NCI-H2107 (cell line): ENCODE measurements at regions not wholly inside any gene's neighbourhood (a gene's known extent, or its start where the extent isn't known, plus 50 kb on each side); places are given as distances from the start of the nearest gene placed in this dataset.

Experiments used
- DNase-seq: peaks from one replicate; lab custom pipeline; 2025; lab: John Stamatoyannopoulos, UW

DNA sequence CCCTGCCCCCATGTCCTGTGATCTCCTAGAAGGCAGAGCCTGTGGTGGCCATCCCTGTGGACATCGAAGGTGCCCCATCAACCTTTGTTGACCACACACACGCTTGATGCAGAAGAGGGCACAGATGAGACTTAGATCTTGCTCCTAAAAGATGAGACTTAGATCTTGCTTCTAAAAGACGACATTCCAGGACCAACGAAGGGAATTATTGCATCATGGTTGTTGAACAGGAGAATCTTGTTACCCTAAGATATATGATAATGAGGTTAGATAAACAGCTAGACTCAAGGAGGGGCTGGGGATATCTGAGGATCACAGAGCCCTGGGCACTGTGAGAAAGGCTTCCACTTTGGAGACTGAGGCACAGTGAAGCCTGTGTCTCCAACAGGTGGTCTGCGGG, 91.1 kb upstream of the WSCD2 start:
- DNase-seq: no peak

DNA sequence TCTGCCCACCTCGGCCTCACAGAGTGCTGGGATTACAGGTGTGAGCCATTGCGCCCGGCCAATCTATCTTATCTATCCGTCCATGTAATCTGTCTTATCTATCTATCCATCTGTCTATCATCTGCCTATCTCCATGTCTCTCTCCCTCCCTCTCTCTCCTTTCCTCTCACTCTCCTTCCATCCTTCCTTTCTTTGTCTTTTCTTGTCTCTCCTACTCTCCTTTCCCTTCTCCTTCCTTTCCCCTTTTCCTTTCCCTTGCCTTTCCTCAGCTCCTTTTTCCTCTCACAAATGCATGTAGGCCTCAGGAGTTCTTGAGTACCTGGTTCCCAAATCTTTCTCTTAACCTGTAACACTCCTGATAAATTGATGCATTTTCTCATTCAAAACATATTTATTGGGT, 89.3 kb upstream of the WSCD2 start:
- DNase-seq: no peak

DNA sequence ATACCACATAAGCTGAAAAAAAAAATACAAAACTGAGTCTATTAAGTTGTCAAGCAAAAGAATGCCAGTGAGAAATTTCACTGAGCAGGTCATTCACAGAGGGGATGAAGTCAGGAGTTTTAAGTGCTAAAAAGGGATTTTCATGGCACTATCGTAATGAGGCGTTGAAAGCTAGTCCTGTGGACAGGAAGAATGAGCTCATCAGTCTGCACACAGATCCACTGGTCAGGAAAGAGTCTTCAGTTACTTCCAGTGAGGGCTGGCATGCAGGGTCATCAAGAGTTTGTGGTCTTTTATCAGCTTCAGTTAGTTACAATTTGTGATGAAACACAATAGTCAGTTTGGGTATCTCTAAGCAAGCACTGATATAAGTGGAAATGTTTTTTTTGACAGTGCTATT, 88.1 kb upstream of the WSCD2 start:
- DNase-seq: no peak

DNA sequence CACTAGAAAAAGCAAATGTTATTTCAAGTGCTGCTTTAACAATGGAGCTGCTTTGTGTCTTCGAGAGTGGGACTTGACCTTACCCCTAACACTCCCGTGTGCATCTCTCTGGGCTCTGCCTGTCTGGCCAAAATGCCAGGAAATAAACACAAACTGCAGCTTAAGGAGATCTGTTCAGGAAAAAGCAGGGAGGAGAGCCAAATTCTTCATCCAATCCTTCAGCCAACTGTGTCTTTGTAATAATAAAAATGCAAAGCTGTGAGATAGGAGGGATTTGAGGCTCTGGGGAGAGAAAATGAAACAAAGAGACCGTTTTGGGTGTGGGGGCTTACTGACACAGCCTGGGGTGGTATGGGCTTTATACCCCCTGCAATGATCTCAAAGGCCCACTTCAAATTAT, 85.8 kb upstream of the WSCD2 start:
- DNase-seq: no peak

DNA sequence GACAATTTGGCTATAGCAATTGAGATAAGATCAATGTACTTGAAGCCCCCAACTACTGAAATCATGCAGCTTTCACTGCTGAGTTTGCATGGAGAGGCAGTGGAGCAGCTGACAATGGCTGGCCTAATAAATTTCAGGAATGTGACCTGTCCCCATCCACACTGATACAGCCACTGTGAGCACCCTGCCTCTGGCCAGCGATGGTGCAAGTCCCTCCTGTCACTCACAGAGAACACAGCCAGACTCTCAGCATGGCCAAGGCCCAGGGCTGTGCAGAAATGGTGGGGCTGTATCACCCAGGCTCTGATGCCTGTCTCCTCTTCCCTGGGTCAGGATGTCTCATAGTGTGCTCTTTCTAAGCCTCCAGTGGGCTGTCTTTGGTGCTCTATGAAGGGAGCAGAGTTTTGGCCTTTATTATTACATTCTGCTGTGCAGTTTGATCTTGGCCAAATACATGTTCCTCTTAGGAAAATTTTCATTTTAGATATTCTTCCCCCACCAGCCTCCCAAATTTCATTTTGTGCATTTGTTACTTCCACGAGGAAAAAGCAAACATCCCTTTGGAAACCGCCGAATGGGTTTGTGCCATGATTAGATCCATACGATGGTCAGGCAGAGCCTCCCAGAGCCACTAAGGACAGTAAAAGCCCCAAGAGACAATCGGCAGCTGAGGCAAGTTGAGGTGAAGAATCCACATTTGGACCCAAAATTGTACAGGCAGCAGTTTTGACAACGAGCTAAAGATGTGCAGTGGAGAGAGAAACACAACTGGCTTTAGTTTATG, 85.1 kb upstream of the WSCD2 start:
- DNase-seq: no peak

DNA sequence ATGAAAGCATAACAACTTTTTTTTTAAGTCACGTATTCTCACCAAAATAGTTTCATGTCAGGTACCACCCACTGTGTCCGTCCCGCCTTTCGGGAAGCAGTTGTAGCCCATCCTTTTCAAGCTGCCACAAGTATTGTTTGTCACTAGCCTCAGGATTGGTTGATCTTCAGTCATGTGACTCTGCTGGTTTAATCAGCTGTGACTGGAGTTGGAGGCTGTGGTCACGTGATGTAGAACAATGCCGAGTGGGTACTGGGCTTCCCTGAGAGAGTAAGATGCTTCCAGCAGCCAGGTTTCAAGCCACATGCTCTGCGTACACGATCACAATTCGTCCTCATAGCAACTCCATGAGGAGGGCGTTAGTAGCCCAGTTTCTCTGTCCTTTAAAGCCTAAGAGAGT, 83.0 kb upstream of the WSCD2 start:
- DNase-seq: no peak

DNA sequence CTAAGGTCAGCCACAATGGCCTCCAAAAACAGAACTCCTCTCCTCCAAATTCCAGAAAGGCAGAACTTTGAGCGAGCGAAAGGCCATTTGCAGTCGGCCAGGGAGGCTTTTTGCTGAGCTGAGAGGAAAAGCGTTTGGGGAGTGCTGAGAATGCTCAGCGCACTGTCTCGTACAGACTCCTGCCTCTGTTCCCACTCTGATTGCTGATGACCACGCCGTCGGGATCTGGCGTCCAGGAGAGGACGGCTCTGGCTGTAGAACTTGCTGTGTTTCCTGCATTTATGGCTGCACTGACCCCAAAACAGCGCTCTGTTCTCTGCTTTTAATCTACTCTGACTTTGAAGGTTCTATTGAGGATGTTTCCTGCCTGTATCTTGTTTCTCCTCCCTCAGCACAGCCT, 82.4 kb upstream of the WSCD2 start:
- no peak for DNase-seq

DNA sequence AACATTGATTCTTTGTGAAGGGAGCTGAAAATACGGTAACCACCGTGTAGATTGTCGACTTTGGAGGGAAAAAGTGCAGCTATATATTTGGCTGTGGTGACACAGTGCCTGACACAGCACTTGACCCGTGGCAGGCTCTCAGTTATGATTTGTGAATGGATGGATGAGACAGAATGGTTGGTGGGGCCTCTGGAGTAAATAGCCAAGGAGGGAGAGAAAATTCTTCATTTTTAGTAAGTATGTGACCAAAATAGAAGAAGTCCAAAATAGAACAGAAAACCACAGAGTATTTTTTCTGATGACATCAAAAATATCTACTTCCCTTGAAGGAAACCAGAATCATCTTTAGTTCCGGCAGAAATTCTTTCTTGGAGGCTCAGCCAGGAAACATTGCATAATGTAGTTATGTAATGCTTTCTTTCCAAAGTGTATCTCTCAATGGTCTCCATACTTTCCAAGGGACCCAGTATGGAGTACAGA, 82.0 kb upstream of the WSCD2 start:
- no peak for DNase-seq

DNA sequence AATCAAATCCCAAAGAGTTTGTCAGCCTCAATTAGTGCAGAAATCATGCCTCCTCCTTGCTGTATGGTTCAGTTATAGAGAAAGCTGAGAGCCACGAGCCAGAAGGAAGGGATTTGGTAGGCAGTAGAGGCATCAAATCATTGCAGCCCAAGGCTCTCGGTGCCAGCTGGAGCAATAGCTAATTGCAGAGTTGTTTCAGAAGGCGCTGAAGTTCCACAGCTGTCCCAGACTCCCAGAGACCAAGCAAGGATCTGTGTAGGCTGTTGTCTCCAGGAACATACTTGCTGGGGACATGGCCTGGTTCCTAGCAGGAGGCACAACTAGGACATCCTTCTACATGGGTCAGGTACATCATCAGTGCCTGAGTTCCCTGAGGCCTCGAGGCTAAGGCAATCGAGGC, 80.4 kb upstream of the WSCD2 start:
- DNase-seq: no peak

DNA sequence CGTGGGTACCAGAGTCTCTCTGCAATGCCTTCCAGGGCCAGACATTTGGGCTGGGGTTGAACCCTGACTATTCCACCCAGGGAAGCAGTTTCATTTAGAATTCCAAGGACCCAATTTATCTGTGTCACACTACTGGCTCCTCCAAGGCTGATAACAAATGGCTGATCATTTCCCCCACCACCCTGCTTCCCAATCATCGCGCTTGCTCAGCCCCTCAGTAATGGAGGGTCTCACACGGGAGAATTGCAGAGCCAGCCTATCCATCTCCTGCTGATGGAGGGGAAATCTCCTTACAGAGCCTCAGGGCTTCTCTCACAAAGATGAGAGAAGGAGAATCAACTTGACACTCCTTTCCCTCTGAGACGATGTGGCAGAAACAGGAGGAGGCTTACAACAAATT, 78.4 kb upstream of the WSCD2 start:
- no peak for DNase-seq

DNA sequence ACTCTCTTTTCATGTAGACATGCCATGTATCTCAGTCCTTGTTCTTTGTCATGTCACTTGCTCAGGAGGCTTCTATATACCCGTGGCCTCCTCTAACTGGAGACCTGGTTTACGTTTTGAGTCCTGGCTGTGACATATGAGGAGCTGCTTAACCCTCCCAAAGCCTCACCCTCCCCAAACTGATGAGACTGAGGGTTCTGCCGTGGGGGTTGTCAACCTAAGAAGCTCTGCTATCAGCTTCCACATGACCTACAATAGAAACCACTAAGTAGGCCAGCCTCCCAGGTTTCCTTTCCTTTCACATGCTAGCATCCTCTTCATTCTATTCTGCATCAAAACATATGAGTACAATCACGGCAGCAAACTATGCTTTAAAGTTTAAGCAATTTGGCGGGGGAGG, 76.8 kb upstream of the WSCD2 start:
- no peak for DNase-seq

DNA sequence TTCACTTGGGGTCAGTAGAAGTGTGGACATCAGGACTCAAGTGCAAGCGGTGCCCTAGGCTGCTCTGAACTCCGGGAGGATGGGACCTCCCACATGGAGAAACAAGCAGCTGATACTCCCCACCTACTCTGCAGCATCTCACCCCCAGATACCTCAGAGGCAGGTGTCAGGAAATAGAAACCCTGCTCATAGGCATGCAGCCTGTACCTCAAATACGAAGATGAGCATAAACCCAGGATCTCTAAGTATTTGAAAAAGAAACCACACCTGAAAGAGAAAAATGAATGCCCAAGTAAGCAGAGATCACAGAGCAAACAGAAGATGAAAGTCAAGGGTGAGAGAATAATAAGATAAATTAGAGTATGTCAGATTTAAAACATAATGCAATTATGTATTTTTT, 75.6 kb upstream of the WSCD2 start:
- no peak for DNase-seq

DNA sequence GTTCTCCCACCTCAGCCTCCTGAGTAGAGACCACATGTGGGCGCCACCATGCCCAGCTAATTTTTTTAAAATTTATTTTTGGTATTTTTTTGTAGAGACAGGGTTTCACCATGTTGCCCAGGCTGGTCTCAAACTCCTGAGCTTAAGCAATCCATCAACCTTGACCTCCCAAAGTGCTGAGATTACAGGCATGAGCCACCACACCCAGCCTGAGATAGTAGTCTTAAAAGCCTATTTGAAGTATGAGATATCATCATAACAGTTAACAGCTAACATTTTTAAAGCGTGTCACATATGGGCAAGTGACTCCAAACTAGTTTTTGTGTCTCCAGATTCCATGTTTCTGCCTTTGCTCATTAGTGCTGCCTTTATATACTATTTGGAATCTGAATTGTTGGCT, 74.6 kb upstream of the WSCD2 start:
- DNase-seq: no peak

DNA sequence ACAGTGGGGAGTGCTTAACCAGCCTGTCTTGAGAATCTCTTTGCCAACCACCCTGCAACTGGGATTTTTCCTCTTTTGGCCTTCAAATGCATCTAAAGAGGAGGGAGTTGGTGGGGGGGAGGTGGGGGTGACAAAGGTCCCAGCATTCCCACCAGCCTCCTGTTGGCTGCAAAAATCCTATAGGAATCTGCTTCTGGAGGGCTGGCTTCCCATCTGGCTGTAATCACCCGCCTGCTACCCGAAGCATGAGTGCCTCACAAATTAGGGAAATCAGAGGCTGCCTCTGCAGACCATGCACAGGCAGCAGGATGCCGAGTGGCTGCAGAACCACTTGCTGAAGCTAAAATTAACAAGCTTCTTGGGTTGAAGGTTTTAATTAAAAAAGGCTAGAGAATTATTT, 73.9 kb upstream of the WSCD2 start:
- no peak for DNase-seq

DNA sequence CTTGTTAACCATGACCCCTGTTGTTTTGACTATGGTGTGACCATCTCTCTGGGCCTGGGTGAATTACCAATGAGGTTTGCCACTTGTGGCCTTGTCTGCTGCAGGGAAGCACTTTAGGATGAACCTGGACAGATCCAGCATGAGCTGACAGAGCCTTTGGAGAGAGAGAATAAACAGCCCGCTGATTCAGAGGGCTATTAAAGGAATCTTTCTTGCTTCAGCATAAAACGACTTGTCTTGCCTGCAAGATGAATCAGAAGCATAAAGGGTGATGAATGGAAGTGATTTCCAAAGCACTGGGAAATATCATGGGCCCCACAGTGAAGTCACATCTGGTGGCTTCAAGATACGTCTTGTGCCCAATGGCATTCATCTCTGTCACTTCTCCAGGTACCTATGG, 69.0 kb upstream of the WSCD2 start:
- no peak for DNase-seq

DNA sequence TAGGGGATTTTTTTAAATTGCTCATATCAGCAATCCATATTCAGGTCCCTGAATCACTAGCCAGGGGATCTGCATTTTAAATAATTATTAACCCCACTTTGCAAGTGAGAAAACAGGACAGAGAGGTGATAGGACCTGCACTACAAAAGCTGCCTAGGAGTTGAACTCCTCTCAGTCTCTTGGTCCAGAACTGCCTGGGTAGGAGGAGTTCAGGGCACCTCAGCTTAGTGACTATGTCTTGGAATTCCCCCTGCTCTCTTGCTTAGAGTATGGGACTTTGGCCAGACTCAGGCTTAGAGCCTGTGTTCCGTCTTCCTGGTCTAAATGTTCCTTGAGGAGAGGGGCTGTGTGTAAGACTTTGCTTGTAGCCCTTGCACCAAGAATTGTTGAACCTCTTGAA, 68.2 kb upstream of the WSCD2 start:
- DNase-seq: no peak

DNA sequence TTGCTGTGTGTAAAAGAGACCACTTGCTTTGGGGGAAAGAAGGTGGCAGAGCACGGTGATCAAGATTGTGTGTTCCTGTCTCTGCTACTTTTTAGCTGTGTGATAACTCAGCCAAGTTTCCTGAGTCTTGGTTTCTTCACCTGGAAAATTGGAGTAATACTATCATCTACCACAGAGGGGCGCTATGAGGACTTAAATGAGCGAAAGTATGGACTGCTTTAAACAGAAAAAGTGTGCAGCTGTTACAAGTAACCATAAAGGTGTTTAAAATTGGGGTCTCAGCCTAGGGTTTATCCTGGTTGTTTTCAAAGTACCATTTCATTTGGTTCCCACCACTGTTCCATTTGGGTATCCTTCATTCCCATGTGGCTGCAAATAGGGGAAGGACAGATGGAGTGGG, 65.9 kb upstream of the WSCD2 start:
- no peak for DNase-seq

DNA sequence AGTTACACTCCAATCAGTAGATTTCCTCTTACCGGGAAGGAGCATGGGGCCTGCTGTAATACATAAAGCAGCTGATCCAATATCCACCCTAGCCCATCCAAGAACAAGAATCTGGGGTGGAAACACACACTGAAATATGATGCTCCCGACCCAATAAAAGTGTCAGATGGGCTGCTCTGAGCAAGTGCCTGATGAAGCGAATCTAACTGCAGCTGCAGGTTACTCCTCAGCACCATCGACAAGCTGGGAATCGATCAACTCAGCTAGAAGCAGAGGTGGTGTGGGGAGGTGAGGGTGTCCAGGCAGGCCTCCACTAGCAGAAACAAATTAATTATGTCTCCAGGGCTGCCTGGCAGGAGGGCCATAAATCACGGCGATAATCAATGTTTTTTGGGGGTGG, 64.0 kb upstream of the WSCD2 start:
- no peak for DNase-seq

DNA sequence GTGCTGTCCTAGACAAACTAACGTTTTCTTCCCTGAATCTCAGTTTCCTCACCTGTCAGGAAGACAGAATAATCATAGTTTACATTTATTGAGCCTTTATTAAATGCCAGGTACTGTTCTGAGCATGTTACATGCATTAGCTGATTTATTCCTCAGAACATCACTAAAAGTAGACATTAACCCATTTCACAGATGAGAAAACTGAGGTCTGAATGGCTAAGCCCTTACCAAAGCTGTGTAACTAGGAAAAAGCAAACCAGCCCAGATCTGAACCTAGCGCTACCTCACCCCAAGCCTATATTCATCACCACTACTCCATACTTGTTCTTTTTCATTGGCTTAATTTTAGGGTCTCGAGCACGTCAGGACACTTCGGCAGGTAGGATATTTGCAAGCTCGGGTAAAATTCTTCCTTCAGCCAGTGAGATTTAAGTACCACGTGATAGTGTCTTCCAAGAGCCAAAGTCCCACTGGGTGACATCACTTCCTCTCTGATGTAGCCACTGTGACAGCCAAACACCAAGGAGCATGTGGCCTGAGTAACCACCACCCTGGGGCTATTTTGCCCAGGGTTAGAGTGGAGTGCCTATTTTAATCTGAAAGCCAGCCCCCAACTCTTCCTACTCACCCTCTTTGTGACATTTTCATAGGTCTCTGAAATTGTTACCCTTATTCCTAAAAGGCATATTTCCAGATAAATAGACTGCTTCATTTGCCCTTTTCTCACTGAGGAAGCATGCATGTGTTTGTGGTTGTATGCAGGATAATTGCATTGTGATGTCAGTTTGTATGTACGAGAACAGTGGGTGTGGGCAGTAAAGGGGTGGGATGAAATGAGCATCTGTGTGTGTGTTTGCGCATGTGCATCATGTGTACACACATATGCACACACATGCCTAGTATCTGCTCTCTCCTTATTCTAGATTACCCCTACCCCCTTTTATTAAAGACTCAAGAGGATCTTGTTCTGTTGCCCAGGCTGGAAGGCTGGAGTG, 62.2 kb upstream of the WSCD2 start:
- no peak for DNase-seq

DNA sequence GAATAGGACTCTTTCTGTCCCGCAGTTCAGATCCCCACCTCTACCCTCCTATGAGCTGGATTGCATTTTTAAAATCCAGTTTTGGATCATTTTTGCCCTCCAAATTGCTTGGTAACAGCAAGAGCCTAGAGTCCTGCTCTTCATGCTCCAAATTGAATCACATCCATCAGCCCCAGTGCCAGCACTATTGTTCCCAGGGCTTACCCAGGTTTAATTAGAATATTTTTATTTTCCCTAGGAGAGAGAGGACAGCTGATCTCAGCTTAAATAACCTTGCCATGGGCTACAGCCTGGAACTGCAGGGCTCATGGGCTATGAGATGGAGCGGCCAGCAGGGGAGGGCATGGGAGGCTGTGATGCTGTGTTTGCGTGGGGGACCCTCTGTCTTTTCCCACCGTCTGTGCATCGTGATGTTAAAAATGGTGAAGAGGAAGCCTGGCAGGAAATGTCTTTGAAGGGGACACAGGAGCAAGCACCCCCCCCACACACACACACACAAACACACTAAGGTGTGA, 59.4 kb upstream of the WSCD2 start:
- no peak for DNase-seq

DNA sequence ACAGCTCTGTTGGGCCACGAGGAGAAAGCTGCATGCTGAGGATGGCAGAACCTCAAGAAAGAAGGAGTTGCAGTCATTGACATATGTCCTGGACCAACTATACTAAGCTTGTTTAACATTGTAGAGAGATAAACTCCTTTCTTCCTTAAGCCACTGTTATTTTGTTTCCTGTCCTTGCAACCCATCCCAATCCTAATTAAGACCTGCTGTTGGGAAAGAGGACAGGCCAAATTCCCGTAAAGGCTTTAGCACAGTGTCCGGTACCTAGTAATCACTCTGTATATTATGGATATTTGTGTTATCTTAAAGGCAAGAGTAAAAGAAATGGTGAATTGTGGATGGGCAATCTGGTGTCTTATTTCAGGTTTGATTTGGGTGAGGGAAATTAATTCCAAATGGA, 53.5 kb upstream of the WSCD2 start:
- no peak for DNase-seq

DNA sequence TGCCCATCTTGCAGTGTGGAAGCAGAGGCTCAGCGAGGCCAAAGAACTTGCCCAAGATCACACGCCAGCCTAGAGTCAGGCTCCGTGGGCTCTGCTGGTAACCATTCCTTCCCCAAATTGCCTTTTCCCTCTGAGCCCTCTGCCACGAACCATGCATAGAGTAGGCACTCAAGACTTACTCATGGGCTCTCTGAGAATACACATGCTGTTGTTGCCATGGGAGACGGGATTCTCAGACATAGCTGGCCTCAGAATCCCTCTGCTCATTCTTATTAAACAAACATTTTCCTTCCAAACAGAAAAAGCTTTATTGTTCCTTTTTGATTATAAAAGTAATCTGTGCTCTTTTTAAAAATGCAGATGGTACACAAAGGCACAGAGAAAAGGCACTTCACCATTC, 52.5 kb upstream of the WSCD2 start:
- no peak for DNase-seq

DNA sequence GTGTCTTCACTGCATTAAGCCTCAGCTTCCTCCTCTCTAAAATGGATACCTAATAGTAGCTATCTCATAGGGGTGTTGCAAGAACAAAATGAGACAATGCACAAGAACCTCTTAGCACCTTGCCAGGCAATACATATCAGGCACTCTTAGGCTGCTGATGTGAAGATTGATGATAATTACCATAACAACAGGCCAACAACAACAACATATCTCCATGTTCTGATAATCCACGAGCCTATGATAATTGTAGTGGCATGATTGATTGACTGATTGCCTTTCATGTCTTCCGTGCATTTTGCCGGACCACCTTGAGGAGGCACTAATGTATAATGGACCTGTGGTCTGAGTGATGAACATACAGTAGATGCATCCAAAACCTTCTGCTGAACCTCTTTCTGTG, 50.7 kb upstream of the WSCD2 start:
- no peak for DNase-seq
